A673 (cell line): ENCODE measurements at regions not wholly inside any gene's neighbourhood (a gene's known extent, or its start where the extent isn't known, plus 50 kb on each side); places are given as distances from the start of the nearest gene placed in this dataset.

Source experiments
- BruUV-seq: library from RNA; stranded (reverse); fragments of 400-500 nt; replicated peaks from 2 replicates; lab custom pipeline; 2021; lab: Mats Ljungman, UMichigan
- CTCF ChIA-PET: fragments of 300-600 bp; sonication (Branson Sonifier 250); formaldehyde crosslinking; loops from one replicate; lab custom pipeline; 2022; ENCODE audit warnings: antibody characterized with exemption; lab: Charles Lee
- POLR2A ChIA-PET: fragments of 300-600 bp; sonication (Branson Sonifier 250); formaldehyde crosslinking; loops from one replicate; lab custom pipeline; 2022; ENCODE audit warnings: antibody characterized with exemption; ENCODE audit not compliant: low non-redundant PET; lab: Charles Lee
- DNase-seq: peaks from one replicate; pipeline ENCODE4 v3.0.0-alpha.2; 2015; ENCODE audit warnings: low spot score
- H3K27ac ChIP-seq: fragments of 200-600 bp; sonication (generic); 2 replicates; pipeline ENCODE4 v1.5.1; 2016; ENCODE audit warnings: mixed run types, low read depth, mild to moderate bottlenecking, mixed read lengths, antibody characterized with exemption, low read length; ENCODE audit not compliant: poor library complexity, severe bottlenecking
- H3K27me3 ChIP-seq: fragments of 200-600 bp; sonication (generic); replicated peaks from 2 replicates; pipeline ENCODE4 v1.6.1; 2017; ENCODE audit warnings: mixed run types, low read depth, mild to moderate bottlenecking, mixed read lengths, antibody characterized with exemption, low read length; ENCODE audit not compliant: insufficient read depth, poor library complexity
- H3K36me3 ChIP-seq: fragments of 200-600 bp; sonication (generic); 2 replicates; pipeline ENCODE4 v1.6.1; 2016; ENCODE audit warnings: mixed run types, mild to moderate bottlenecking, mixed read lengths, antibody characterized with exemption, low read length; ENCODE audit not compliant: insufficient read depth, poor library complexity, severe bottlenecking
- H3K4me1 ChIP-seq: fragments of 200-600 bp; sonication (generic); 2 replicates; pipeline ENCODE4 v1.6.1; 2017; ENCODE audit warnings: mixed run types, mild to moderate bottlenecking, mixed read lengths, antibody characterized with exemption, low read length; ENCODE audit not compliant: insufficient read depth, poor library complexity, severe bottlenecking
- H3K4me3 ChIP-seq: fragments of 200-600 bp; sonication (generic); 2 replicates; pipeline ENCODE4 v1.5.1; 2016; ENCODE audit warnings: low read depth, mixed run types, mild to moderate bottlenecking, mixed read lengths, low read length; ENCODE audit not compliant: poor library complexity, severe bottlenecking
- H3K9me3 ChIP-seq: fragments of 200-600 bp; sonication (generic); 2 replicates; pipeline ENCODE4 v1.6.1; 2016; ENCODE audit warnings: mixed run types, low read depth, mild to moderate bottlenecking, mixed read lengths, antibody characterized with exemption, low read length; ENCODE audit not compliant: poor library complexity, severe bottlenecking
- CTCF ChIP-seq: fragments of 300-800, 200-600 bp; sonication (generic); conservative IDR thresholded peaks from 2 replicates; pipeline ENCODE4 v1.5.1; 2017; ENCODE audit warnings: low read depth, mild to moderate bottlenecking, antibody characterized with exemption, low read length, moderate library complexity, mixed read lengths
- EZH2 ChIP-seq: fragments of 200-600 bp; sonication (generic); IDR thresholded peaks from 2 replicates; pipeline ENCODE4 v1.6.1; 2017; ENCODE audit warnings: borderline replicate concordance, low read depth, mild to moderate bottlenecking, mixed read lengths, antibody characterized with exemption, low read length; ENCODE audit not compliant: poor library complexity, severe bottlenecking
- intact Hi-C: fragments of 100-400 bp; cut with micrococcal nuclease; formaldehyde crosslinking; loops from one replicate; pipeline ENCODE4 v1.10.0; 2022; ENCODE audit not compliant: unreplicated experiment

DNA sequence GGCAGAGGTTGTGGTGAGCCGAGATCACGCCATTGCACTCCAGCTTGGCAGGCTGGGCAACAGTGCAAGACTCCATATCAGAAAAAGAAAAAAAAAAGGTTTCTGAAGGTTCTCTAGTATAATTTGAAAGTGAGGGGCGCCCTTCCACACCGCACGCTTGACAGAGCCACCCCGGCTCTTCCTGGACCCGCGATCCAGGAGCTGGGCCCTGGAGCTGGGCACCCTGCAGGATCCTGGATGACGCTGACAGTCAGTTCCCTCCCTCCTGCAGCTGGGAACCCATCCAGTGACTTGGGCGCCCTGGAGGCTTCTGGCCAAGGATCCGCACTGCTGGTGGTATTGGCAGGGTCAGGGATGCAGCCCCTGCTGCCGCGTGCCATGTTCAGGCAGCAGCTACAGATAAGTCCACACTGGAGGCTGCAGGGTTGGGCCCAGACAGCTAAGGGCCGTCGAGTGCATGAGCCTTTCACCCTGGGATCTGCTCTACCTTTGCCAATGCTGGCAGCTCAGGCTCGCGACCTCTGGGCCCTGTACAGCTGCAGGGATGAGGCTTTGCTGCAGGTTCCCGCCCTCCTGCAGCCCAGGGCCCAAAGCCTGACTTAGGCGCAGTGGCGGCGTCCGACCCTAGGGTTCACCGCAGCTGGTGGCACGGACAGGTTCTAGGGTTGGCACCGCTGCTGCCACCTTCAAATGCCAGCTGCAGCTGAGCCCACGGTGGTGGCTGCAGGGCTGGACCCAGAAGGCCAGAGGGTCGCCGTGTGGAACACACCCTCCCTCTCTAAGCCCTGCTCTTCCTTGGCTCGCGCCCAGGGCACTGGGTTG lies 110.2 kb downstream of the OR13A1 start:
- POLR2A ChIA-PET: interaction anchor here (0.6 kb wide), 1 partner anchor 194 kb away, joined by 3 read pairs; no protein-coding TSS in a partner anchor
- H3K36me3 ChIP-seq: no peaks in the 10 kb centered on the region
- no TSS peak for BruUV-seq
- no peak overlapping the region for H3K4me3 ChIP-seq
- no peak for TF ChIP-seq CTCF
- no peak for TF ChIP-seq EZH2
- no peaks in the 10 kb centered on the region for H3K27me3 ChIP-seq
- intact Hi-C loops: no loop called here
- no peaks in the 10 kb centered on the region for H3K9me3 ChIP-seq
- CTCF ChIA-PET: no interaction called here
- H3K4me1 ChIP-seq: no peaks in the 10 kb centered on the region
- no peak overlapping the region for H3K27ac ChIP-seq
- no peak for DNase-seq

DNA sequence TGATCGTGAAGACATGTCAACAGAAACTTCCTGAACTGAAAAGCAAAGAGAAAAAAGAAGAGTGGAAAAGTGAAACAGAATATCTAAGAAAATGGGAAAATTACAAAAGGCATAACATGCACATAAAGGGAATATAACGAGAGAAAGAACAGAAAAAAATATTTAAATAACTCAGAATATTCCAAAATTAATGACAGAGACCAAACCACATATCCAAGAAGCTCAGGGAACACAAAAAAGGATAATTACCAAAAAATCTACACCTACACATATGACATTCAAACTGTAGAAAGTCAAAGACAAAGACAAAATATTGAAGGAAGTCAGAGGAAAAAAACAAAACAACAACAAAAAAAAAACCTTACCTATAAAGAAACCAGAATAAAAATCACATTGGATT lies 105.5 kb downstream of the OR13A1 start:
- Histone ChIP-seq H3K4me1 (no peaks in the 10 kb centered on the region), H3K9me3 (no peaks in the 10 kb centered on the region), H3K4me3 (no peak overlapping the region), H3K27me3 (peaks cover 11% of the 10 kb centered on the region), H3K36me3 (no peaks in the 10 kb centered on the region), H3K27ac (no peak overlapping the region)
- CTCF ChIA-PET: no interaction called here
- TF ChIP-seq EZH2: no peak
- TF ChIP-seq CTCF: no peak
- intact Hi-C loops: no loop called here
- POLR2A ChIA-PET: no interaction called here
- BruUV-seq: no TSS peak
- DNase-seq: no peak

DNA sequence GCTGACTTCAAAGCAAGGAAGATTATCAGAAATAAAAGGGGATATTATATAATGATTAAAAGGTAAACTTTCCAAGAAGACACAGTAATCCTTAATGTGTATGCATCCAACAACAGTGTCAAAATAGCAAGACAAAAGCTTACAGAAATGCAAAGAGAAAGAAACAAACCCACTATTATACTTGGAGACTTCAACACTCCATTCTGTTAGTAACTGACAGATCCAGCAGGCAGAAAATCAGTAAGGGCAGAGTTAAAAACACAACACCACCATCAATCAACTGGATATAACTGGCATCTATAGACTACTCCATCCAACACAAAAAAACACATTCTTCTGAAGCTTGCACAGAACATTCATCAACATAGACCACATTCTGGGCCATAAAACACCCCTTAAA lies 103.8 kb downstream of the OR13A1 start:
- no TSS peak for BruUV-seq
- Histone ChIP-seq H3K27ac (no peak overlapping the region), H3K4me3 (no peak overlapping the region), H3K27me3 (peaks cover 11% of the 10 kb centered on the region), H3K9me3 (no peaks in the 10 kb centered on the region), H3K4me1 (no peaks in the 10 kb centered on the region), H3K36me3 (no peaks in the 10 kb centered on the region)
- no peak for TF ChIP-seq EZH2
- TF ChIP-seq CTCF: no peak
- CTCF ChIA-PET: no interaction called here
- POLR2A ChIA-PET: no interaction called here
- intact Hi-C loops: no loop called here
- DNase-seq: no peak
